Eye (tissue), 1 donor: ENCODE measurements at regions not wholly inside any gene's neighbourhood (a gene's known extent, or its start where the extent isn't known, plus 50 kb on each side); places are given as distances from the start of the nearest gene placed in this dataset.
"Not testable (repeated sequence)": the region's sequence is repeated elsewhere in the genome, so short reads cannot be mapped to it uniquely, and the experiment has no call there.

Experiments used
- DNase-seq: peaks from one replicate; pipeline ENCODE4 v3.0.0-alpha.2; 2015

DNA sequence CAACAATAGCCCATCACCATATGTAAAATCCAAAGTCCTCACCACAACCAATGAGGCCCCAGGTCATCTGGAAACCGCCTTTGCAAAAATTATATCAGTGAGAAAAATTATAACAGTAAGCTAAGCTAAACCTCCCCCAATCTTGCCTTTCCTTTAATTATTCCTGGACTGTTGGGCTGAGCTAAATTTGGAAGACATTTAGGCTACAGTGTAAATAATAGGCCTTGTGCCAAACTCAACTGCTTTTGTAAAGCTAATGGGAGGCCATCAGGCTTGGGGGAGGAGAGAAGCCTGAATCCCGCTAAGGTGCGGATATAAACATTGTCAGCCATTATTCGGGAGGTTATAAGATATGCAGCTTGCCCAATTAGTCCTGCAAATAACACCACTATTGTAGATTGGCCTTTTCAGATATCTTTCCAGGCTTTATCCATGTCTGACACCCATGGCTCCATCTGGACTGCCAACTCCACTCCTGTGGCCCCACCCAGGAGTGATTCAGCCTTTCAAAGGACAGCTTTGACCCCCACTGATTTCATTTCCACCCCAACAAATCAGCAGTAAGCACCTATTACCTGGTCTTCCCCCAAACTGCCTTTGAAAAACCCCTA is 53.0 kb upstream of the CA12 start:
- no peak for DNase-seq

DNA sequence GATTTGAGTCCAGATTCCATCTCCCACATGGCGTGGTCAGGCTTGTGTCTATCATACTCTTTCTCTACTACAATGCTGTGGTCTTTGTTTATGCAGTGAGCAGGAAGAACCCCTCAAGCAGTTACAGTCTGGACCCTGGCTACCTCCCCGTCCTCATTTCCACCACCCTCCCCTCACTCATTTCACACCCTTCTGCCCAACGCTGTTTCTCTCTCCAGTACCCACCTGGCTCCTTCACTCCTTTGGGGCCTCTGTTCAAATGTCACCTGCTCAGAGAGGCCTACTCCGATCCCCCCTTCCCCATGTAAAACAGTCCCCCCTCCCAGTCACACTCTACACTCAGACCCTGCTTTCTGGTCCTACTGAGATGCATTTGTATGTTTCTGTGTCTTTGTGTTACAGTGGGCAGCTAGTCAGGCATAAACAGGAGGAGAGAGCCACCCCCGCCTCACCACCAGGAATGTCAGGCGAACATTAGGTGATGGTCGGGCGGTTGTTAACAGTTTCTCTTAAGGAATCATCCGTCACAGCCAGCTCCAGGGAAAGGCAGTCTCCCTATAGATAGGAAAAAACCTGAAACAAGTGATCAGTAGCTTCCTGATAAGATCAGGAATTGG is 53.7 kb upstream of the CA12 start:
- DNase-seq, result no peak

DNA sequence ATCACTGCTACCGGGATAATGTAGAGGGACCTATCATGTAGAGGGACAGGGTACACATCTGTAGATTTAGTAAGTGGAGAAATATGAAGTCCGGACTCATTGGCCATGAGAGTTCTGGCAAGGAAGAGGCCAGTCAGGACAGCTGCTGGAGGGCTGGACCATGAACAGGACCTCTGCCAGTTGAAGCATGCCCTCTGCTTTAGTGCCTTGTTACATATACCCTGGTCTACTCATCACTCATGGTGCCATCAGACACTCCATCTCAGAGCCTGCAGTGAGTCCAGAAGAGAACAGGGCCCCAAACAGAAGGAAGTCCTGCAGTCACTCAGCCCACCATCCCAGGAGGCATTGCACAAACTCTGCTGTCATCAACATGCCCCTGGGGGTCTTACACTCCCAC is 54.7 kb upstream of the CA12 start:
- DNase-seq, result no peak

GRCh38 chr15:63436872-63437375 is 55.3 kb upstream of the CA12 start:
- DNase-seq, result peak; percentile 86

- no peak for DNase-seq
Observed at GRCh38 chr15:63439536-63440264, 58.1 kb upstream of the CA12 start.

- DNase-seq, result no peak
Observed at GRCh38 chr15:63440265-63440648, 58.6 kb upstream of the CA12 start.

DNA sequence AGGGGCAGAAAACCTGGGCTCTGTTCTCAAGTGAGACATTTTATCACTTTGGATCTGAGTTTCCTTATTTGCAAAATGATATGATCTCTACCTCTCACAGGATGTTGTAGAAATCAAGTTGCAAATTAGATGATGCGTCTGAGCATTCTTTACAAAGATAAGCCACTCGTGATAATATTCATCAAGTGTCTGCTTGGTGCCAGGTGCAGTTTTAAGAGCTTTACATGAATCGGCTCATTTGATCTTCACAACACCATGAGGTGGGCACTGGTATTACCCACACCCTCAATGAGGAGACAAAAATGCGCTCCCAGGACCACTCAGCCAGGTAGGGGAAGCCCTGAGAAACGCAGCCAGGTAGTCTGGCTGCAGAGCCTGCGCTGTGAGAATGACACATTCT is 59.1 kb upstream of the CA12 start:
- no peak for DNase-seq

DNA sequence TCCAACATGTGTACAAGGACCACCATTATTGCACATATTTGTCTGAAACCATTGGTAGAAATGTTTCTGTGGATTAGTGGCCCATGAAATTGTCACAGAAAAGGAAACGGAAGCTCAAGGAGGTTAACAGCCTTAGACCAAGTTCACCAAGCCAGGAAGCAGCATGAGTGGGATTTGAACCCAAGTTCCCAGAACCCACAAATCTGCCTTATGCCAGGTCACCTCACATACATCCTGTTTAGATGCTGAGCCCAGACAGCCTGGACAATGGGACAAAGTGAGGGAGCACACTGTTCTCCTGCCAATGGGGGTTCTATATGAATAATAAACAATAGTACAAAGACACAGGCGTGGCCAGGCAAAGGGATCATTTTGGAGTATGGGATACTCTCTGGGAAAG is 59.6 kb upstream of the CA12 start:
- no peak for DNase-seq

DNA sequence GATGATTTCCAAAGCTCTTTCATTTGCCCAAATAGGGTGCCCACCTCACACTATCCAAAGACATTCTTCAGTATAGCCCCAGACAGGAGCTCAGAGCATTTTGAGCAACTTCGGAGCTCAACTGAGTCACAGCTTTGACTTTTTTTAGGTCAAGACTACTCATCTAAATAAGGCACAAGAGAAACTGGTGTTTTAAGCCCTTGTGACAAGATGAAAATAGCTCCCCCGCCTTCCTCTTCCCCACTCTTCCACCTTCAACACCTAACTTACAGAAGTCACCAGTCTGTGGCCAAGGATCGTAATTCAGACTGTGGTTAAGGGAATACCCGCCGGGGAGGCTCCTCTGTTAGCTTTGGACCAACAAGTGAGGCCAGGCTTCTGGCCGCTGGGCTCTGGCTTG is 60.4 kb upstream of the CA12 start:
- no peak for DNase-seq

GRCh38 chr15:63444611-63445010 is 59.8 kb upstream of the USP3 start:
- DNase-seq, result no peak

- no peak for DNase-seq
Observed at GRCh38 chr15:63446255-63446654, 58.1 kb upstream of the USP3 start.

DNA sequence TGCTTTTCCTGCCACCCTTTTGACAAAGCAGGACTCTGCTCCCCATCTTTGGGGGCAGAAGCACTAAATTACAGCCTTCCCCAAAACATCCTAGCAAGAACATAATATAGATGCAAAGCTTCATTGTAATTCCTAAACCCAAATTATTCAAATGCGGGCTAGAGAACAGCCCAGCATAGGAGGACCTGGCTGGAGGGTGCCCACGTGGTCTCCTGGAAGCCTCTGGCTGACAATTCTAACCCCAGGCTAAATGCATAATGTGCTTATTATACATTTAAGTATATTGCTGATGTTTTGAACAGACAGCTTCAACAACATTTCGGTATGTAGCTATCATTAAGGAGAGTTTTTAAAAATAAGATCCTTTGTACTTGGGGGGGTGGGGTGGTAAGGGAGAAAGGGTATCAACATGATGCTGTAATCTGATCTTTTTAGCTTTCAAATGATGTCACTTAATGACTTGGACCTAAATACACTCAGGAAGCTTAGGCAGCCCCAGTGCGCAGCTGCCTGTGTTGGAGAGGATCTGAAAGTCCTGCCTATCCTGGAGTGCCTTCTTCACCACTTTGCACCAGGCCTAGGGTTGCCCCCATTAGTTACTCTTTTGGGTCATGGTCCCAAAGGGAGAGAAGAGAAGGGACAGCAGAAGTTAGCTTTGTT is 57.2 kb upstream of the USP3 start:
- DNase-seq, result no peak

- no peak for DNase-seq
Observed at GRCh38 chr15:63448266-63448665, 56.1 kb upstream of the USP3 start.

GRCh38 chr15:63448872-63449555 is 55.4 kb upstream of the USP3 start:
- not testable (repeated sequence) for DNase-seq

GRCh38 chr15:63449731-63450130 is 54.7 kb upstream of the USP3 start:
- no peak for DNase-seq

DNA sequence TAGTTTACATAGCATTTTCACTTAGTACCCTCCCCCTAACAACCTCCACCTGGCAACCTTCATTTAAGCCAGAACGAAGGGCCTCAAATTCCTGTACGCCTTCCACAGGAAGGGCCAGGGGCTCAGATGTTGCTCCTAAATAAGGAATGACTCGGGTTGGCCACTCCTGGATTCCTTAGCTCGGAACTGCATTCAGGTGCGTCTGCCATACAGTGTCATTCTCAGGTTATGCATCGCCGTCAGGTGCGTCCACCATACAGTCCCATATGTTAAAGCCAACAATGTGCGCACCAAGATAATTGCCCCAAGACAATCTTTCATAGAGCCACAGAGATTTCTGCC is 53.5 kb upstream of the USP3 start:
- DNase-seq, result no peak

GRCh38 chr15:63451671-63452315 is 52.6 kb upstream of the USP3 start:
- no peak for DNase-seq

- DNase-seq, result no peak
Observed at GRCh38 chr15:63452552-63453136, 51.7 kb upstream of the USP3 start.

- DNase-seq, result no peak
Observed at GRCh38 chr15:63453186-63453905, 51.0 kb upstream of the USP3 start.

GRCh38 chr15:63454503-63455211 is 49.7 kb upstream of the USP3 start:
- no peak for DNase-seq
